Stimulated activated memory B cell treated with anti-CD40 and anti-IgM and Interleukin-4, amounts not matched to agents 10 μg/mL and 1 μg/mL and 100 μg/mL, for 72 hours (primary cell): ENCODE measurements at regions not wholly inside any gene's neighbourhood (a gene's known extent, or its start where the extent isn't known, plus 50 kb on each side); places are given as distances from the start of the nearest gene placed in this dataset.
A peak's percentile ranks its signal among the peaks of the same experiment; 100 is the strongest.
"Not testable (repeated sequence)": the region's sequence is repeated elsewhere in the genome, so short reads cannot be mapped to it uniquely, and the experiment has no call there.

Experiments used
- ATAC-seq: fragments of 150-1000 bp; cut with Tn5 transposase; 2 replicates; pipeline ENCODE4 v1.10.0; 2021
- H3K27ac Mint-ChIP-seq: one replicate; pipeline ENCODE4 v1.8.0; 2022; ENCODE audit warnings: mild to moderate bottlenecking, mixed read lengths
- H3K27me3 Mint-ChIP-seq: one replicate; pipeline ENCODE4 v1.8.0; 2022; ENCODE audit warnings: mixed read lengths
- H3K36me3 Mint-ChIP-seq: one replicate; pipeline ENCODE4 v1.8.0; 2022; ENCODE audit warnings: mixed read lengths
- H3K4me1 Mint-ChIP-seq: one replicate; pipeline ENCODE4 v1.8.0; 2022; ENCODE audit warnings: mixed read lengths
- H3K4me3 Mint-ChIP-seq: one replicate; pipeline ENCODE4 v1.8.0; 2022; ENCODE audit warnings: mild to moderate bottlenecking, moderate library complexity, mixed read lengths
- H3K9me3 Mint-ChIP-seq: one replicate; pipeline ENCODE4 v1.8.0; 2022; ENCODE audit warnings: mixed read lengths

DNA sequence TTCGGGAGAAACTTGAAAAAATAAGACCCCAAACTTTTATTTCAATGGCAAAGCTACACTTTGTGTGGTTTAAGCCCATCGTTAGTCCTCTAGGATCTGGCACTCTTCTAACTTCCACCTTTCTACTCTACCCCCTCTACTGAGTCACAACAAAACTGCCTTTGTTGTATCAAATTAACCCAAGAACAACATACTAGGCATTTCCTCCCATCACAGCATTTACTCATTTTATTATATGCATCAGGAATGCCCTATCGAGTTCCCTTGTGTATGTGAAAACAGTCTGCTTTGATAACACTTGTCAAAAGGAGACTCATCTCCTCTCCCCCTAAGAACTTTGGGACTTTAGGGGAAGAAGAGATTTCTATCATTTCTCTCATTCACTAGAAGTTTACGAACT, 158.9 kb upstream of the FREM1 start:
- H3K9me3 Mint-ChIP-seq: no peaks in the 10 kb centered on the region
- no peak overlapping the region for H3K27ac Mint-ChIP-seq
- H3K4me3 Mint-ChIP-seq: no peak overlapping the region
- no peaks in the 10 kb centered on the region for H3K36me3 Mint-ChIP-seq
- no peaks in the 10 kb centered on the region for H3K4me1 Mint-ChIP-seq
- no peak for ATAC-seq
- H3K27me3 Mint-ChIP-seq: no peaks in the 10 kb centered on the region

DNA sequence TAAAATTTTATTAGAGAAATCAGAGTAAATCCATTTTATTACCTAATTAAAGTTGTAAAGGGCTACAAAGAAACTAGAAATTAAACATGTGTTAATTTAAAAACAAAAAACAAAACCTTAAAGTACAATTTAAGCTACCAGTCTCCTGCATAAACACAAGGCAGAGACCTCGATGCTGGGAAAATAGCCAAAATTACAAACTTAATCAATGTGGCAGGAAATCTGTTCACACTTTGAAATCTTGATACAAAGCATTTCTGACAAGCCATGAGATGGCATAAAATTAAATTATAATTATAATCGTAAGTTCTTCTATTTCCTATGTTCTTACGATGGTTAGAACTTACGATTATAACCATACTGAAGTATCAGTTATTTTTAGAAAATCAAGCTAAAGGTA, 158.0 kb upstream of the FREM1 start:
- Mint-ChIP-seq H3K9me3 (no peaks in the 10 kb centered on the region), H3K4me3 (no peak overlapping the region), H3K27ac (no peak overlapping the region), H3K36me3 (no peaks in the 10 kb centered on the region), H3K4me1 (no peaks in the 10 kb centered on the region), H3K27me3 (no peaks in the 10 kb centered on the region)
- no peak for ATAC-seq

DNA sequence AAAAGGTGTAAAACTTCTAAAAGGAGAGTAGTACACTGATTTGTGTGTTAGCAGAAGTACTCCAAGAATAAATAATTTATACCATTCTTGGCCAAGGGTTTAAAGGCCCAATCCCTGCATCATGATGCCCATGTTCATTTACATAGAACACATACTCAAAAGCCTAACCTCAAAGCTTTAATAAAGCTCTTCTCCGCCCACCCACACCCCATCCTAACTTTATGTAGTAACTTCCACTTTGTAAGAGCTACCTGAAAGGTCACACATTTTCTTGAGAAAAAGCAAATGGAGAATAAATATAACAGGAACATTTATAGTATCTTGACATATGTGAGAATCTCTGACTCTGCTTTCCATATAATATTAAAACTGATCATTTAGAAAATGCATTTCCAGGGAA, 148.8 kb upstream of the FREM1 start:
- no peak for ATAC-seq
- Mint-ChIP-seq H3K4me3 (no peak overlapping the region), H3K27ac (no peak overlapping the region), H3K36me3 (no peaks in the 10 kb centered on the region), H3K27me3 (no peaks in the 10 kb centered on the region), H3K4me1 (no peaks in the 10 kb centered on the region), H3K9me3 (peaks cover 7% of the 10 kb centered on the region)

DNA sequence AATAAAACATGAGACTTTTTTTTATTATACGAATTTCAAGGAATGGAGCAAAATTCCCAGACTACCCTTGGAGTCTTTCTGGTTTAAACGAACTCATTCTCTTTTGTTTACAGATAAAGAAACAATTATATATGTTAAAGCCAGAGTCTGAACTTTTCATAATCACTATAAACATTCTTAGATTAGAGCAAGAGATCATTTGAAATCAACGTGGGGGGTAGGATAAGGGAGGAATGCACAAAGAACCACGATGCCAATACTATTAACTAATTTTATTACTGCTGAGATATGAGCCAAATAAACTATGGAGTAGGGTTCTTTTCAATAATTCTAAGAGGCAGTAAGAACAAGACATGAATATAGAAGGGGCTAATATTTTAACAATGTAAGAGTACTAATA, 148.0 kb upstream of the FREM1 start:
- H3K4me1 Mint-ChIP-seq: no peaks in the 10 kb centered on the region
- no peak overlapping the region for H3K4me3 Mint-ChIP-seq
- no peaks in the 10 kb centered on the region for H3K27me3 Mint-ChIP-seq
- no peaks in the 10 kb centered on the region for H3K36me3 Mint-ChIP-seq
- peaks cover 7% of the 10 kb centered on the region for H3K9me3 Mint-ChIP-seq
- no peak for ATAC-seq
- no peak overlapping the region for H3K27ac Mint-ChIP-seq

DNA sequence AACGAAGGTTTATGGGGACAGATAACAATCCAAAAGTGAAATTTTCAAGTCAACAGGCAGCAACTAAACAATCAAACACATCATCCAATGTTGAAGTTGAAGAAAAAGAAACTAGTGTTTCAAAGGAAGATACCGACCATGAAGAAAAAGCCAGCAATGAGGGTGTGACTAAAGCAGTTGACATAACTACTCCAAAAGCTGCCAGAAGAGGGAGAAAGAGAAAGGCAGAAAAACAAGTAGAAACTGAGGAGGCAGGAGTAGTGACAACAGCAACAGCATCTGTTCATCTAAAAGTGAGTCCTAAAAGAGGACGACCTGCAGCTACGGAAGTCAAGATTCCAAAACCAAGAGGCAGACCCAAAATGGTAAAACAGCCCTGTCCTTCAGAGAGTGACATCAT, 145.1 kb upstream of the FREM1 start:
- not testable (repeated sequence) for H3K27ac Mint-ChIP-seq, H3K27me3 Mint-ChIP-seq, H3K4me1 Mint-ChIP-seq, H3K36me3 Mint-ChIP-seq, ATAC-seq, H3K9me3 Mint-ChIP-seq, H3K4me3 Mint-ChIP-seq

DNA sequence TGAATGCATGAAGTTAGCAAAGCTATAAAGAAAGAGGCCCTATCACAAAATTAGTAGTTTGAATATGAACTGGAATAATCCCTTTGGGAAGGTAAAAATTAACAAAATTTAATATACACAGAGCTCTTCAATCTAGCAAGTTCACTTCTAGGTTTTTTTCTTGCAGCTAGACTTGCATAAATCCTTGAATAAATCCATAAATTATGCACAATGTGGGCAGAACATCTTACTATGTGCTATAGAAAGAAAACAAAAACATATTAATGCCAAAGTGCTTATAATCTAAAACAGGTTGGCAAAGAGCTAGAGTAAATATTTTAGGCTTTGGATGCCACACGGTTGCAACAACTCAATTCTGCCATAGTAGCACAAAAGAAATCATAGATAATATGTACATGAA, 138.5 kb upstream of the FREM1 start:
- no peaks in the 10 kb centered on the region for H3K4me1 Mint-ChIP-seq
- no peaks in the 10 kb centered on the region for H3K27me3 Mint-ChIP-seq
- H3K36me3 Mint-ChIP-seq: no peaks in the 10 kb centered on the region
- H3K9me3 Mint-ChIP-seq: no peaks in the 10 kb centered on the region
- H3K4me3 Mint-ChIP-seq: no peak overlapping the region
- H3K27ac Mint-ChIP-seq: no peak overlapping the region
- no peak for ATAC-seq

DNA sequence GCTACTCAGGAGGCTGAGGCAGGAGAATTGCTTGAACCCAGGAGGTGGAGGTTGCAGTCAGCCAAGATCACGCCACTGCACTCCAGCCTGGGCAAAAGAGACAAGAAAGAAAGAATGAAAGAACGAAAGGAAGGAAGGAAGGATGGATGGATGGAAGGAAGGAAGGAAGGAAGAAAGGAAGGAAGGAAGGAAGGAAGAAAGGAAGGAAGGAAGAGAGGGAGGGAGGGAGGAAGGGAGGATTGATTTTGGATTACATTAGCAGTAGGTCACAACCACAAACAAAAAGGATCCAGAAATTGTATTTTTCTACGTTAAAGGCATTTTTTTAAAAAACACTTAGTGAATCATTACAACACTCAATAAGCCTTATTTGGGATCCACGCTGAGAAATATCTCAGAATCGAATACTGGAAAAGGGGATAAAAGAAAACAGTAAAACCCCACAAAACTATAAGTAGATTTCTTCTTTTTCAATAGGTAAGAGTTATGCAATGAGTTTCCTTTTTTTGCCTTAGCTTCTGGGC, 136.9 kb upstream of the FREM1 start:
- Mint-ChIP-seq H3K27me3 (no peaks in the 10 kb centered on the region), H3K27ac (no peak overlapping the region), H3K4me3 (no peak overlapping the region), H3K4me1 (no peaks in the 10 kb centered on the region), H3K9me3 (no peaks in the 10 kb centered on the region), H3K36me3 (no peaks in the 10 kb centered on the region)
- no peak for ATAC-seq

DNA sequence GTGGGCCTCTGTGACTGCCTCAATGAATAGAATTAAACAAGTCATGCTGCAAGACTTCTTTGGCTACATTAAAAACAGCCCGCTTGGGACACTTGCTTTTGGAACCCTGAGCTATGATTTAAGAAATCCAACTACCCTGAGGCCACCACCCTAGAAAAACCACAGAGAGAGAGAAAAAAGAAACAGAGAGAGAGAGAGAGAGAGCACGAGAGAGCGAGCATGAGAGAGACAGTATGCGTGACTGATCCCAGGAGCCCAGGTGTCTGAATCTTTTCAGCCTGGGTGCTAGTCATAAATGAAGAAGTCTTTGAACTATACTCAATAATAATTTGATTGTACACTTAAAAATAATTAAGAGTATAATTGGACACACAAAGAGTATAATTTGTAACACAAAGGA, 123.1 kb upstream of the FREM1 start:
- Mint-ChIP-seq H3K27ac (no peak overlapping the region), H3K9me3 (peaks cover under 1% of the 10 kb centered on the region), H3K36me3 (no peaks in the 10 kb centered on the region), H3K4me3 (no peak overlapping the region), H3K4me1 (no peaks in the 10 kb centered on the region), H3K27me3 (no peaks in the 10 kb centered on the region)
- peak; percentile 27 for ATAC-seq

DNA sequence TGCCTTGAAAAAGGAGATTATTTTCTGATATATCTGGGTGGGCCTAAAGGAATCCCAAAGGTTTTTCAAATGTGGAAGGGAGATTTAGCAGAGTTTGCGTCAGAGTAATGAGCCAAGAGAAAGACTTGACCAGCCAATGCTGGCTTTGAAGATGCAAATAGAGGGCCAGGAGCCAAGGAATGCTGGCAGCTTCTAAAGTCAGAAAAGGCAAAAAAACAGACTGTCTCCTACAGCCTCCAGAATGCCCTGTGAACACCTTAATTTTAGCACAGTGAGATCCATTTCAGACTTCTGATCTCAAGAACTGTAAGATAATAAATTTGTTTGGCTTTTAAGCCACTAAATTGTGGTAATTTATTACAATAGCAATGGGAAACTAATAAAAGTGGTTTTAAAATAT, 122.6 kb upstream of the FREM1 start:
- Mint-ChIP-seq H3K4me1 (no peaks in the 10 kb centered on the region), H3K9me3 (peaks cover 5% of the 10 kb centered on the region), H3K4me3 (no peak overlapping the region), H3K27ac (no peak overlapping the region), H3K36me3 (no peaks in the 10 kb centered on the region), H3K27me3 (no peaks in the 10 kb centered on the region)
- ATAC-seq: no peak

DNA sequence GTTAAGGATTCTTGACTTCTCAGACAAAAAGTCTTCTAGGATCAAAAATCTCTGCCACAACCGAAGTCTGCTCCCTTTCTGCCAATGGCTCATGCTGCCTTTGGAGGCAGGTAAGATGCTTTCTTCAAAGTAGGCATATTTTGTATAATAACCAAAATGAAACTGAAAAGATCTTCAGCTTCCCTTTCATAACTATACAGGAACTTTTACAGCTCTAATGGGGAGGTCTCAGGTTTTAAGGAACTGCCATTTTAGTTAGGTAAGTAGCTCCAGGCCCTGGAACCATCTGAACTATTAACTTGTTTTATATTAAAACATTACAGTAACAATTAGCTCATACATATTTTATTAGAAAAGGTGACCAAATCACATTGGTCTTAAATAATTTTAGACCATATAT, 110.9 kb upstream of the FREM1 start:
- Mint-ChIP-seq H3K27ac (no peak overlapping the region), H3K4me1 (no peaks in the 10 kb centered on the region), H3K36me3 (no peaks in the 10 kb centered on the region), H3K9me3 (peaks cover 5% of the 10 kb centered on the region), H3K4me3 (no peak overlapping the region), H3K27me3 (peaks cover 9% of the 10 kb centered on the region)
- no peak for ATAC-seq

DNA sequence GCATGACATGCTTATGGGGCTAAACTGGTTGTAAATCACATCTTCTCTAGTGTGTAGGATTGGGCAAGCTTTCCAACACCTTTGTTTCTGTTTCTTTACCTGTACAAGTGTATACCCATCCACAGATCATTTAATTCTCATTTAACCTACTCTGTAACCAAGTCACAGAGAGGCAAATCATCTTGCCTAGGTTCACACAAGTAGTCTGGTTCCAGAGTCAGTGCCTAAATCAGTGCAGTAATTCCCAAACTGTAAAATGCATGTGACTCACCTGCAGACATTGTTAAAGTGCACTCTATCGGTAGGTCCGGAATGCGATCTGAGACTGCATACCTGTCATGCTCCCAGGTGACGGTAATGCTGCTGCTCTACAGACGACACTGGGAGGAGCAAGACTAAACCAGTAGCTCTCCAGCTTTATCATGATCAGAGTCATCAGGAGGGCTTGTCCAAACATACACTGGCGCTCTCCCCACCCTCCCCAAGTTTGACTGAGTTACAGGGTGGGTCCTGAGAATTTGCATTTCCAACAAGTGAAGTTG, 107.9 kb upstream of the FREM1 start:
- no peak overlapping the region for H3K4me3 Mint-ChIP-seq
- H3K27ac Mint-ChIP-seq: no peak overlapping the region
- ATAC-seq: no peak
- peaks cover 2% of the 10 kb centered on the region for H3K9me3 Mint-ChIP-seq
- H3K4me1 Mint-ChIP-seq: no peaks in the 10 kb centered on the region
- no peaks in the 10 kb centered on the region for H3K36me3 Mint-ChIP-seq
- no peaks in the 10 kb centered on the region for H3K27me3 Mint-ChIP-seq

DNA sequence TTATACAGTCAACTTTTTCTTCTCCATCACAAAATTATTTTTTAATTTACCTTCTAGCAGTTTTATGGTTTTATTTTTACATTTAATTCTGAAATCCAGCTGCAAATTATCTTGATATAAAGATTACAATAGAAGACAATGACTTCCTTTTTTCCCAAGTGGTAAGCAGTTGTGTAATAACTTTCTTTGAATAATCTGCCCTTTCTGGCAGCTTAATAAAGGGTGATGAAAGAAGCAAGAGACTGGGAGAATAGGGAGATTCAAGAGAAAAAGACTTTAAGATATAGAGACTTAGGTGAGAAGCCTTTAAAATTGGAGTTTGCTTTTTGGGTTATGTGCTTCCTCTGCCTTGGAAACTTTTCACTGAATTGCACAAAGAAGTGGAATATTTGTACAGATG, 100.4 kb upstream of the FREM1 start:
- no peaks in the 10 kb centered on the region for H3K4me1 Mint-ChIP-seq
- peaks cover 4% of the 10 kb centered on the region for H3K9me3 Mint-ChIP-seq
- no peak overlapping the region for H3K4me3 Mint-ChIP-seq
- H3K36me3 Mint-ChIP-seq: no peaks in the 10 kb centered on the region
- ATAC-seq: no peak
- H3K27ac Mint-ChIP-seq: no peak overlapping the region
- no peaks in the 10 kb centered on the region for H3K27me3 Mint-ChIP-seq

DNA sequence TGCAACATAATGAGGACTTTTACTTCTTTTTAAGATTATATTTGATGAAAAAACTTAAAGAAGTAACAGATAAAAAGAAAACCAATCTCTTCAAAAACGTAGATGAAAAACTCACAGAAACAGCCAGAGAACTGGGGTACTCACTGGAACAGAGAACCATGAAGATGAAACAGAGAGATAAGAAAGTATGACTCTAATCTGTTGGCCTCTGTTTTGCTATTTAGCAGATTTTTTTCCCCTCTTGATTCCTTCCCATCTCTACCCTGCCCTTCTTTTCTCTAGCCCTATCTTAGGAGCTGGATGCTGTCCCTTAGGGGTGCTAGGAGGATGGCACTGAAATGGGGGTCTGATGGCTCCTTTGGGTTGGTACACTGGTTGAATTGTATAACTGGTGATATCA, 97.5 kb upstream of the FREM1 start:
- no peaks in the 10 kb centered on the region for H3K4me1 Mint-ChIP-seq
- H3K27ac Mint-ChIP-seq: no peak overlapping the region
- H3K4me3 Mint-ChIP-seq: no peak overlapping the region
- peaks cover 4% of the 10 kb centered on the region for H3K9me3 Mint-ChIP-seq
- H3K36me3 Mint-ChIP-seq: no peaks in the 10 kb centered on the region
- no peak for ATAC-seq
- H3K27me3 Mint-ChIP-seq: no peaks in the 10 kb centered on the region

DNA sequence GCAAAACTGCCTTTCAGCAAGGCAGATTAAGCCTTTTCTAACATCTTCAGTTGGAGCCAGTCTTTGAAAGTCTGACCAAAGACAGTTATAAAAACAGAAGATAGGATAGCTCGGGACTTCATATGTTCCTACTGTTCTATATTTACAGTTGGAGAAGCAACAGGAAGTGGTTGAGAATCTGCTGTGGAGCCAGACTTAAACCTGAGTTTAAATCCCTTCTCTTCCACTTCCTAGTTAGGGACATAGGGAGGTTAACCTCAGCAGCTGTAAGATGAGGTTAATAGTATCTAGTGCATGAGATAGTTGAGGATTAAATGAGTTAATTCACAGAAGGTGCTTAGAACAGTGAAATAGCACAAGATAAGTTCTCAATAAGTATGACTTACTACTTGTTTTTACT, 84.5 kb upstream of the FREM1 start:
- H3K27me3 Mint-ChIP-seq: peaks cover 34% of the 10 kb centered on the region
- no peak overlapping the region for H3K4me3 Mint-ChIP-seq
- no peaks in the 10 kb centered on the region for H3K36me3 Mint-ChIP-seq
- H3K4me1 Mint-ChIP-seq: peaks cover 11% of the 10 kb centered on the region
- H3K27ac Mint-ChIP-seq: no peak overlapping the region
- ATAC-seq: no peak
- peaks cover 16% of the 10 kb centered on the region for H3K9me3 Mint-ChIP-seq

DNA sequence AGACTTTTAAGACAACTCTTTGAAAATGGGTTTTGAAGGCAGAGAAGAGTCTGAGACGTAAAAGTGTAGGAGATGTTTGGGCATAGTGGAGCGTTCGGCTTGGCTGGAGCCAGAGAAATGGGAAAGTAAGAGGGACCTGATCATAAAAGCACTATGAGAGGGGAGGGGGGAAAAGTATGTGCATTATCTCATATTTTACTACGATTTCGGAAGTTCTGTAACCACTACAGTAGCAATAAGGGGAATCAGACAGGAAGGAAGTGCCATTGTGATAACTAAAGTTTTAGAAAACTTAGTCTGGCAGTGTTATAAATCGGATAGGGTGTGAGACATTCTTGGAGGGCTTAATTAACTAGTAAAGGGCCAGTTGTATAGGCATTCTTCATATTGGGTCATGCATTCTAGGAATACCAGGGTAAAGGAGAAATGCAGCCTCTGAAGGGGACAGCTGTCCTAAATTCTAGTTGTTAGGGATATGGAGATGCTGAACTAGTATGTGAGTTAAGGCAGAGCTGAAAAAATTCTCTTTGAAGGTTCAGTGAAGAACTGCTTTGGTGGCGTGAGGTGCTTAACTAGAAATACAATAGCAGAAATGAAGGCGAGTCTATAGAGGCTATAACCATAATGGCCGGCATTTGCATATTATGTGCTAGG, 83.8 kb upstream of the FREM1 start:
- Mint-ChIP-seq H3K36me3 (no peaks in the 10 kb centered on the region), H3K4me1 (peaks cover 11% of the 10 kb centered on the region), H3K9me3 (peaks cover 19% of the 10 kb centered on the region), H3K27me3 (peaks cover 34% of the 10 kb centered on the region), H3K27ac (no peak overlapping the region), H3K4me3 (no peak overlapping the region)
- ATAC-seq: no peak

DNA sequence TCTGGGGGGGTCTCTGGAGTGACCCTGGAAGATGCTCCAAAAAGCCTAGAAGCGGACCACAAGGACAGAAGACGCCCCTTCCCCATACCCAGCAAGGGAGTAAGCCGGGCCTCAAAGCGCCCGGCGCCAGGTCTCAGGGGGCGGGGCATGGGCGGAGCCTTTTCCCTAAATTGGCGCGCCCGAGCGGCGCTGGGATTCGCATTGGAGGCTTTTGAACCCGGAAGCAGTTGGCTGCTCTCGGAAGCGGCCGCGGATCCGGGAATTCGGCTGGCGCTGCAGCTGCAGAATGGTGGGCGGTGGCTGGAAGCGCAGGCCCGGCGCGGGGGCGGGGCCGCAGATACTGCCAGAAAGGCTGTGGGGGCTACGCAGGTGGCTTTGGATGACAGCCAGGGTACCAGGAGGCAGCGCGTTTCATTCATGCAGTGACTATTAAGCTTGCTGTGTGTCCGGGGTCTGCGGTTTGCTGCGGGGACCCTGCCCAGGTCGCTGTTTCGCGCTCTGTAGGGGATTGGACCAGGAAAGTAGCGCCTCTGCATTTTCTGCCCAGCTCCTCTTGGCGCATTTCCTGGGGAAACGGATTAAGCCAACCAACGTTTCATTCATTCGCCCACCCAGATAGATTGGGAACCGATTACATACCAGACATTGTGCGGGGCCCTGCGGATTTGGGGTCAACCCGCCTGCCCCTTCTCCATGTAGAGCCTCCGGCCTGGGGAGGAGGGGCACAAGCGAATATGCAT, 83.0 kb upstream of the FREM1 start:
- peaks cover 19% of the 10 kb centered on the region for H3K9me3 Mint-ChIP-seq
- H3K27ac Mint-ChIP-seq: no peak overlapping the region
- ATAC-seq: no peak

More for the DNA sequence above, 83.0 kb upstream of the FREM1 start:
- Mint-ChIP-seq H3K36me3 (no peaks in the 10 kb centered on the region), H3K4me1 (peaks cover 11% of the 10 kb centered on the region), H3K4me3 (peak overlapping the region; percentile 23), H3K27me3 (peaks cover 34% of the 10 kb centered on the region)
